ENCODE measurements at regions not wholly inside any gene's neighbourhood (a gene's known extent, or its start where the extent isn't known, plus 50 kb on each side); places are given as distances from the start of the nearest gene placed in this dataset.

GRCh38 chr19:31611046-31611877, 262.0 kb upstream of the TSHZ3 start:
- DNase-seq, result no peak

GRCh38 chr19:31612873-31613272, 263.6 kb upstream of the TSHZ3 start:
- no peak for DNase-seq

GRCh38 chr19:31613683-31614219, 264.5 kb upstream of the TSHZ3 start:
- DNase-seq, result no peak

GRCh38 chr19:31616031-31616430, 266.8 kb upstream of the TSHZ3 start:
- no peak for DNase-seq

GRCh38 chr19:31617010-31617585, 267.9 kb upstream of the TSHZ3 start:
- no peak for DNase-seq

- DNase-seq, result no peak
Measured at GRCh38 chr19:31625056-31625455, 275.8 kb upstream of the TSHZ3 start.

GRCh38 chr19:31625575-31625974, 276.3 kb upstream of the TSHZ3 start:
- DNase-seq, result no peak

- DNase-seq, result no peak
Measured at GRCh38 chr19:31626941-31627340, 277.7 kb upstream of the TSHZ3 start.

- DNase-seq, result no peak
Measured at GRCh38 chr19:31627620-31628365, 278.6 kb upstream of the TSHZ3 start.

GRCh38 chr19:31629579-31630363, 280.5 kb upstream of the TSHZ3 start:
- DNase-seq, result no peak

GRCh38 chr19:31633014-31633413, 283.8 kb upstream of the TSHZ3 start:
- no peak for DNase-seq

GRCh38 chr19:31639306-31639705, 290.1 kb upstream of the TSHZ3 start:
- no peak for DNase-seq

- DNase-seq, result no peak
Measured at GRCh38 chr19:31641591-31641990, 292.4 kb upstream of the TSHZ3 start.

- no peak for DNase-seq
Measured at GRCh38 chr19:31648347-31648746, 299.1 kb upstream of the TSHZ3 start.

GRCh38 chr19:31656507-31656906, 307.3 kb upstream of the TSHZ3 start:
- no peak for DNase-seq

- DNase-seq, result no peak
Measured at GRCh38 chr19:31658993-31659896, 310.0 kb upstream of the TSHZ3 start.

GRCh38 chr19:31659897-31660210, 310.6 kb upstream of the TSHZ3 start:
- no peak for DNase-seq

GRCh38 chr19:31664096-31664495, 314.9 kb upstream of the TSHZ3 start:
- no peak for DNase-seq

- no peak for DNase-seq
Measured at GRCh38 chr19:31664997-31665396, 315.8 kb upstream of the TSHZ3 start.

- DNase-seq, result no peak
Measured at GRCh38 chr19:31666126-31666525, 316.9 kb upstream of the TSHZ3 start.

- no peak for DNase-seq
Measured at GRCh38 chr19:31667106-31667505, 317.9 kb upstream of the TSHZ3 start.

- no peak for DNase-seq
Measured at GRCh38 chr19:31668921-31669320, 319.7 kb upstream of the TSHZ3 start.
